ENCODE measurements at regions not wholly inside any gene's neighbourhood (a gene's known extent, or its start where the extent isn't known, plus 50 kb on each side); places are given as distances from the start of the nearest gene placed in this dataset.

DNA sequence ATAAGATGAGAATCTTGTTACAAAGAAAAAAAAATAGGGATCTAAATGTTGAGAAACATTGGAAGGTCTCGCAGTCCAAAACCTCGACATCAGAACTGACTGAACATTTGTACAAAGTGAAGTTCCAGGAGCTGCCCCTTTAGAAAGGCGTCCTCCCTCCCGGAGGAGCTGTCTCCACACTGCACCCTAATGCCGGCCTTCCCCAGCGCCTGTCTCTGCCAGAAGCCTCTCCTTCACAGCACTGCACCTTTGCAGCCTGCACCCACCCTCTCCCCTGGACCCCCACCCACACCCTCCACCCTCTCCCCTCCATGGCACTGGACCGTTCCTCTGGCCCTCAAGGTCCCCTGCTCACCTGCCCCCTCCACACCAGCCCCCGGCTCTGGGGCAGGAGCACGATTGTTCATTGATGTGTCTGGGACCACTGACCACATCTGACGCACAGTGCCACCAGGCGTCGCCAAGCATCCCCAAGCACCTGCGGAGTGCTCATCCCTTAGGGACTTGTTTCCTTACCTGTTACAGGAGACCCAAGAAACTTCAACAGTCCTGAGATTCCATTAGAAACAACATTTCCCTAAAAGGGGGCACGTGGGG is 90.3 kb upstream of the SNTG2 start:
- DNase-seq (ENCODE audit: low spot score): no peak

DNA sequence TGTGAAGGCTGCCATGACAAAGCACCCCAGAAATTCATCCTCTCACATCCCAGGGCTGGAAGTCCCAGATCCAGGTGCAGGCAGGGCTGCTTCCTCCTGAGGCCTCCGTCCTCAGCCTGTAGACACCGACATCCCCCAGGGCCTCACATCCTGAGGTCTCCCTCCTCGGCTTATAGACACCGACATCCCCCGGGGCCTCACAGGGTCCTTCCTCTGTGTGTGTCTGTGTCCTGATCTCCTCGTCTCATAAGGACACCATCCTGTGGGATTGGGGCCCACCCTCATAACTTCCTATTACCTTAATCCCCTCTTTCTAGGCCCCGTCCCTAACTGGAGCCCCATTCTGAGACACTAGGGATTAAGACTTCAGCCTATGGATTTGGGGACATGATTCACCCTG is 92.0 kb upstream of the SNTG2 start:
- DNase-seq (ENCODE audit: low spot score): no peak

GRCh38 chr2:857937-858336 is 92.7 kb upstream of the SNTG2 start:
- DNase-seq (ENCODE audit: low spot score): no peak

DNA sequence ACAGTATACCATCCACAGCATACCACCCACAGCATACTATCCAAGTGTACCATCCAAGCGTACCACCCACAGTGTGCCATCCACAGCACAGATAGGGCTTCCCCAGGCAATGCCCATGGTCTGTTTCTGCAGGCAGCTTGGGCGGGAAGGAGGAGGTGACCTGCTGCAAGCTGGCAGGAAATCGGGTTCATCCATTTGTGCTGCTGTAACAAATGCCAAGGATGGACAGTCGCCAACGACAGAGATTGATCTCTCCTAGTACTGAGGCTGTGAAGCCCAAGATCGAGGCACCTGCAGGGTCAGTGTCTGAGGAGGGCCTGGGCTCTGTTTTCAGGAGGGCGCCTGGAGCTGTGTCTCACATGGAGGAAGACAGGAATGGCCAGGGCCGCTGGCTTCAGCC is 93.6 kb upstream of the SNTG2 start:
- no peak for DNase-seq (ENCODE audit: low spot score)

DNA sequence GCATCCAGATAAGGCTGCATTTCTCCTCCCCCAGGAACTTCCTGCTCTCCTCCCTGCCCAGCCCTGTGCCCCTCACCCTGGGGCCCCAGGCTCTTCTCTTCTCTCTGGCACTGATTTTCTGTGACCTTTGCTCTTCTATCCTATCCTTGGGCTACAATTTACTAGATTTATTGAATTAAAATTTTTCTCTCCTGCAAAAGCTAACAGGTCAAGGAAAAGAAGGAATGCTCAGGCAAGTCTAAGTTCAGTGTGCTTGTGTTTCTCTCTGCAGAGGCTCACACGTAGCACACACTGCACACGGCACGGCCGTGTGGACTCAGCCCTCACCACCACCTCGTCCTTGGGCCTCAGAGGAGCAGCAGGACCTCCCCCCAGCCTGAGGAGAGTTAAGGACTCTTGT is 94.2 kb upstream of the SNTG2 start:
- no peak for DNase-seq (ENCODE audit: low spot score)

GRCh38 chr2:856041-856440 is 94.6 kb upstream of the SNTG2 start:
- DNase-seq (ENCODE audit: low spot score): no peak

DNA sequence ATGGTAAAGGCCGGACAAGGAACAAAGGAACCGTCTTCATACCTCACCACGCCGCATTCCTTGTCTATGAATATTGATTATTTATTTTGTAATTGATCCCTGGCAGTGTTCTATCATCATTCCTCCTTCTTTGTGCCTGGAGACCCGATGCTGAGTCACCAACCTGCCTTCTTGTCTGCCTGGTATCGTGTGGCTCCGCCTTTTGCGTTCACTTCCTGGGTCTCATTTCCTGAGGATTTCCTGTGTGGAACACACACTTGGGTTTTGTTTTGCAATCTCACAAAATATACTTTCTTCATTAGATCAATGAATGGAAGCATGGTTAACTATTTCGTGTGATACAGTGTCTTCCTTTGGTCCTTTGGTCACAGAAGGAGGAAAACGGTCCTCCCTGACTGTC is 95.5 kb upstream of the SNTG2 start:
- no peak for DNase-seq (ENCODE audit: low spot score)

DNA sequence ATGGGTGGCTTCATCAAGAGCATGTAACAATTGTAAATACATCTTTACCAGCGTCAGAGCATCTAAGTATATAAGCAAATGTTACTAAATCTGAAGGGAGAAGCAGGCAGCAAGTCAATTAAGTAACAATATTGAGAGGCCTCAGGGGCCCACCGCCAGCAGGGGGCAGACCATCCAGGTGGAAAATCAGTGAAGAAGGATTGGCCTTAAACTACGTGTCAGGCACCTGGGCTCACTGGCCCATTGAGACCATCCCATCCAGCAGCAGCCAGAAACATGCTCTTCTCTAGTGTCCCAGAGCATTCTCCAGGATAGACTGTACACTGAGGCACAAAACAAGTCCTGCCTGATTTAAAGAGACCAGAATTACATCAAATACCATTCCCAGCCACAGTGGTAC is 96.2 kb upstream of the SNTG2 start:
- DNase-seq (ENCODE audit: low spot score): no peak

DNA sequence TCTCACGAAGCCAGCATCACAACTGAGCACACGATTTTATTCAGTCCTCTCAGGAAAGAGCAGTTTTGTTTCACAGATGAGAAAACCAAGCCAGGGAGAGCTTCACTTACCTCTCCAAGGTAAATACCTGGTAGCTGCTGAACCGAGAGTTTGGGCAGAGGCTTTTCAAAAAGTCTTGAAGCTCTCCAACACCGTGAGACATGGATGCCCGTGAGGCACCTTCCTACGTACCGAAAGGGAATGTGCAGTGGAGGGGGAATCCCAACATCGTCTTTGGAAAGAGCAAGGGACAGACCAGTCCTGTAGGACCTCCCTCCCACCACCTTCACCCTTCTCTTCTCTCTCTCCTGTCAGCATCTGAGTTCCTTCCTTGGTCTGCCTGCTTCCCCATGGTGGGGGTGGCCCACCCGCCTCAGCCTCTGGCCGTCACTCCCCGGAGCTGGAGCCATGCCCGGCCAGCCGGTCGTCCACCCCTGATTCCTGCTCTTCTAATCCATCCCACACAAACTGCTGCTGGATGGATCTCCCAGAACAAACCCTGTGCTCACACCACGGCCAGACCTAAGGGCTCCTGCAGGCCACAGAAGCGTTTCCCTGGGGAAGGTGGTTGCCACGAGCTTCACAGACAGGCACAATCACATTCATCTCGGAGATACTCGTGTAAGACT is 97.3 kb upstream of the SNTG2 start:
- DNase-seq (ENCODE audit: low spot score): no peak

GRCh38 chr2:852168-852567 is 98.5 kb upstream of the SNTG2 start:
- DNase-seq (ENCODE audit: low spot score): no peak

- DNase-seq (ENCODE audit: low spot score): no peak
Measured at GRCh38 chr2:851680-852079, 99.0 kb upstream of the SNTG2 start.

GRCh38 chr2:851078-851477 is 99.6 kb upstream of the SNTG2 start:
- no peak for DNase-seq (ENCODE audit: low spot score)

DNA sequence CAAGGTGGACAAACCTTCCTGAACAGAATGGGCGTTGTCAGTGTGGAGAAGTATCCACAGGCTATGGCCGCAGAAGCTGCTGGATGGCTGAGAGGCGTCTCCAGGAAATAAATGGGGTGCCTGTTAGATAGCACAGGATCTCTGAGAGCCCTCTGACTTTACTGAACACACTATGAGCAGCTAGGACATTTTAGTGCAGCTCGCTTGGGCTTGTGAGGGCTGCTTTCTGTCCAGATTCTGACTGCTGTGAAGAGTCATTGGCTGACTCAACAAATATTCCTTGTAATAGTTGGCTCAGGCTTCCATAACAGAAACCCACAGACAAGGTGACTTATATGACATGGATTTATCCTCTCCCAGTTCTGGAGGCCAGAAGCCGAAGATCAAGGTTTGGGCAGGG is 100.2 kb upstream of the SNTG2 start:
- no peak for DNase-seq (ENCODE audit: low spot score)

GRCh38 chr2:848099-848498 is 102.5 kb upstream of the SNTG2 start:
- no peak for DNase-seq (ENCODE audit: low spot score)

DNA sequence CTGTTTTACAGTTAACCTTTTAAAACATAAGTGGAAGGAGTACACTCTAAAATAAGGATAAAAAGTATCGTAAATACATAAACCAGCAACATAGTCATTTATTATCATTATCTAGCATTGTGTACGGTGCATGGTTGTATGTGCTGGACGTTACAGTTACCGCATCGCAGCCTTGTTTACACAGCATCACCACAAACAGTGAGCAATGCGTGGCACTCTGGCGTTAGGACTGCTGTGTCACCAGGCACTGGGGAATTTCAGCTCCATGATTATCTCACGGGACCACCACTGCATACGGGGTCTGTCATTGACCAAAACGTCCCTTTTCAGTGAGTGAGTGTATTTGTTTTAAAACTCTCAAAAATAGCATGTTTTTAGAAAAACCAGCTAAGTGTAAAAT is 103.0 kb upstream of the SNTG2 start:
- no peak for DNase-seq (ENCODE audit: low spot score)

GRCh38 chr2:844715-845114 is 105.9 kb upstream of the SNTG2 start:
- DNase-seq (ENCODE audit: low spot score): no peak

DNA sequence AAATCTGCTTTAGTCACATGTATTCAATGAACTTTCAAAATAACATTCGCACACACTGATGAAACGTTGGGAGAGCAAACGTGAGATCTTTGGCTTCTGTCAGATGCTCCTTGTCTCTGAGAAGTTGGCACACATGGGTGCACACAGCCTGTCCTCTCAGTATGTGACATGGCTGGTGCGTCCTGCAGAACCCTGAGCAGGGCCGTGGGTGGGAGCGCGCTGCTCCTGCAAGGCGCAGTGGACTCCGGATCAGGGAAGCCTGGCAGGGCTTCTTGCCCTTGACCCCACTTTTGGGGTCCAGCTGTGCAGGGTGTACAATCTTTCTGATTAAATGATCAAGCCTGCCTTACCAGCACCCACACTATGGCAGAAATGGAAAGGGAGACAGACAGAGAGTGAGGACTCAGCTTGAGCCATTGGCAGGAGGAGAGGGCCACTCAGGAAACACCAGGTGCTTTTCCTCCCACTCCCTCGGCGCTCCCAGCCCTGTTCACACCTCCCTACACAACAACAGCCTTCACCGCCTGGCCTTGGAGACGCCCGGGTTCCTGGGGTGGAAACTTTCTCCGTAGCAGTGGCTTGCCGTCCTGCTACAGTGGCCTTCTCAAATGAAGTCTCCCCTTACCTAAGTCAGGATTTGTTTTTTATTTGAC is 108.4 kb upstream of the SNTG2 start:
- no peak for DNase-seq (ENCODE audit: low spot score)

GRCh38 chr2:841036-841435 is 109.6 kb upstream of the SNTG2 start:
- no peak for DNase-seq (ENCODE audit: low spot score)

DNA sequence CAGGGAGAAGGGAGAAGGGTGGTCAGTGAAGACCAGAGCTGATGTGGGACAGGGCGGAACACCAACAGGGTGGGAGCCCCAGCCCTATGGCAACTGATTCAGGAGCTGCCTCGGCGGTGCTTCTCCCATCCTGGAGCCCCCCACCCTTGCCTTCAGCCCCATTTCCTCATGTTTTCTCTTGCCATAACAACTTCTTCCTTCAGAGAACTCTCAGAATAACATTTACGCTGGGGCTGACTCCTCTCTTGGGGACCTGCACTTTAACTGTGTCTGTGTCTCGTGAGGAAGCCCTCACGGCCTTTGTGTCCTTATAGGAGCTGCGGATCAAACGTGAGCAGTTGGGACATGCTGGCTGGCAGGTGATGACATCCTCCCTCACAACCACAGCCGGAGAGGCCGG is 116.4 kb upstream of the SNTG2 start:
- DNase-seq (ENCODE audit: low spot score): no peak

GRCh38 chr2:833180-833579 is 117.5 kb upstream of the SNTG2 start:
- no peak for DNase-seq (ENCODE audit: low spot score)

DNA sequence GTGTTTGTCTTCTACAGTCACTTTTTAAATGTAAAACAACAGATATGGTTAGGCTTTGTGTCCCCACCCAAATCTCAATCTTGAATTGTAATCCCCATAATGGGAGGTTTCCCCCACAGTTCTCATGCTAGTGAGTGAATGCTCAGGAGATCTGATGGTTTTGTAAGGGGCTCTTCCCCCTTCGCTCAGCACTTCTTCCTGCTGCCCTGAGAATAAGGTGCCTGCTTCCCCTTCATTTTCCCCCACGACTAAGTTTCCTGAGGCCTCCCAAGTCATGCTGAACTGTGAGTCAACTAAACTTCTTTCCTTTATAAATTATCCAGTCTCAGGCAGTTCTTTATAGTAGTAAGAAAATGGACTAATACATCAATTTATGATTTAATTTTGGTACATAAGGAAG is 118.0 kb upstream of the SNTG2 start:
- DNase-seq (ENCODE audit: low spot score): no peak

GRCh38 chr2:831622-832021 is 119.0 kb upstream of the SNTG2 start:
- no peak for DNase-seq (ENCODE audit: low spot score)

- DNase-seq (ENCODE audit: low spot score): no peak
Measured at GRCh38 chr2:831225-831536, 119.5 kb upstream of the SNTG2 start.

All from A172 (cell line).